DND-41 (cell line): ENCODE measurements at regions not wholly inside any gene's neighbourhood (a gene's known extent, or its start where the extent isn't known, plus 50 kb on each side); places are given as distances from the start of the nearest gene placed in this dataset.

Experiments
- CTCF ChIP-seq: IDR thresholded peaks from 2 replicates; pipeline ENCODE4 v1.5.1; 2012; ENCODE audit warnings: borderline replicate concordance, low read length, moderate library complexity, mild to moderate bottlenecking; ENCODE audit not compliant: poor library complexity, severe bottlenecking; ENCODE audit errors: extremely low read depth
- EZH2 ChIP-seq: IDR thresholded peaks from 3 replicates; pipeline ENCODE4 v1.6.1; 2012; ENCODE audit warnings: borderline replicate concordance, low read depth, mild to moderate bottlenecking, moderate library complexity, low read length, inconsistent platforms; ENCODE audit not compliant: severe bottlenecking

GRCh38 chrX:111020283-111020682, 75.7 kb upstream of the PAK3 start:
- no peak for TF ChIP-seq CTCF
- TF ChIP-seq EZH2: no peak
